GM19238 (cell line): ENCODE measurements at regions not wholly inside any gene's neighbourhood (a gene's known extent, or its start where the extent isn't known, plus 50 kb on each side); places are given as distances from the start of the nearest gene placed in this dataset.

Source experiments
- DNase-seq: peaks from one replicate; pipeline ENCODE4 v3.0.0; 2011; ENCODE audit warnings: low spot score; ENCODE audit not compliant: insufficient read length

DNA sequence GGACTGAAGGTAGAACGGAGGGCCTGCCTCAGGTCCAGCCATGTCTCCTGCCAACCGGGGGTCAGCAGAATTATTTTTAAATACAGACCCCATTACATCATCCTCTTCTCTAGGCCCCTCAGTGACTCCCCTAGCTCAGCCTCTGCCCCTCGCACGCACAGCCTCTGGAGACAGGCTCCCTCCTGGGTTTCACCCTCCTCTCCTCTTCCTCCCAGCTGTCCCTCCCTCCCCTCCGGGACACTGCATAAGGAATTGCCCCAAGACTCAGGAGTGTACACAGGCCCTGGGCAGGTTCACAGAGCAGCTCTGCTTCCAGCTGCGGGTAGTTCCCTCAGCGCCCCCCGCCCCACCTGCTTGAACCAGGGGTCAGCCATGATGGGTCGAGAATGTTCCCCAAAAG is 520.2 kb upstream of the MYT1L start:
- no peak for DNase-seq

DNA sequence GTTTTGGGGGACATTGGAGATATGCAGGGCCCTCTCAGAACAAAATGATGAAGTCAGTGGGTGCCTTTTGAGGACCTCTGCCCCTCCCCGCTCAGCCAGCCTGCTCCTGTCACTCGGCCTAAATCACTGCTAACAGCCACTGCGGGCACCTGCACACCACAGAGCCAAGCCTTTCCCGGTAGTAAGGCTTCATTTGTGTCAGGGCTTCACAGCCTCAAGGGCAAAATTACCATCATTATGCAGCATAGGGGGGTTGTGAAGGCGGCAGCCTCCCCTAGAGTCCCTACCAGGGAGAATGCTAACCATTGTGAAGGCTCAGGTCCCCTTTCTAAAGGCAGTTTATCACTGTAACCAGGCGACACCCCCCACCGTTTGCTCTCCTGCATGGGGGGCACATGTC is 519.8 kb upstream of the MYT1L start:
- no peak for DNase-seq

GRCh38 chr2:2850218-2850755 is 519.2 kb upstream of the MYT1L start:
- no peak for DNase-seq

- no peak for DNase-seq
These were observed 518.6 kb upstream of the MYT1L start for GRCh38 chr2:2849464-2850217.

GRCh38 chr2:2848621-2849333 is 517.7 kb upstream of the MYT1L start:
- DNase-seq, result no peak

- no peak for DNase-seq
These were observed 517.1 kb upstream of the MYT1L start for GRCh38 chr2:2848198-2848597.

DNA sequence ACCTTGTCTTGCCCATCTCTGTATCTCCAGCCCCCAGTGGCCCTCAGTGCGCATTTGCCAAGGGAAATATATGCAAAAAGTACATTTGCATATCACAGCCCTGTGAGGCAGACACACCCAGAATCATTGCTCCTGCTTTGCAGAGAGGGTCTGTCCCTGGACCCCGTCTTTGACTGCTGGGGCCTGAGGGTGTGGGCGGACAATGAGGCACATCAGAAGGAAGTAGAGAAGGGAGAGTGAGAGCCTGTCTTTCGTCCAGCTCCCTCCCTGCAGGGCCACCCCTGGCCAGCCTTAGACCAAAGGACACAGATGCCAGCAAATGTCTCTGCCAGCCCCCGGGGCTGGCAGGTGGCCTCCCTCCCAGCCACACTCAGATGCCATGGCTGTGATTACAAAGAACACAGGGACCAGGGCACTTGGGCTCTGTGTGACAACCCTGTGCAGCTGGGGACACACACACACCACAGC is 516.2 kb upstream of the MYT1L start:
- no peak for DNase-seq

GRCh38 chr2:2846332-2847208 is 515.5 kb upstream of the MYT1L start:
- no peak for DNase-seq

DNA sequence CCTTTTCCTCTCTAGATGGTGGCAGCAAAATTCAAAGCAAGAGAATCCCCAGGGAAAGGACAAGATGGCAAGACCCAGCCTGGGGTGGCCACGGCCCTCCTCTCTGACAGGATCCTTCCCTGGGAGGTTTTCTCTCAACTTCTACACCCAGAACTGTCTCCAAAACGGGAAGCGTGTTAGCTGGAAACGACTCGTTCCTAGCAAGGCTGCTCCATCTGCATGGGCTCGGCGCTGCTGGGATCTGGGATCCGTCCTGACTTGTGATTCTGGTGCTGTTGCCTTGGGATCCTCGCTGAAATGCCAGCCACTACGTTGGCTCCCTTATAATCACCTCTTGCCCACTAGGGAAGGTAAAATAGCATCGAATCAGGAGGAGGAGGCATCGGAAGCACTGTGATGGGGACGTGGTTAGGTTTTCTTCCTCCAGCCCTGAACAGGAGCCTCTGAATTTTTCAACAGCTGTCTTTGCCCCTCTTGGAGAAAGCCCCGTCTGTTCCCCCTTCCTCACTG is 514.8 kb upstream of the MYT1L start:
- DNase-seq, result no peak

DNA sequence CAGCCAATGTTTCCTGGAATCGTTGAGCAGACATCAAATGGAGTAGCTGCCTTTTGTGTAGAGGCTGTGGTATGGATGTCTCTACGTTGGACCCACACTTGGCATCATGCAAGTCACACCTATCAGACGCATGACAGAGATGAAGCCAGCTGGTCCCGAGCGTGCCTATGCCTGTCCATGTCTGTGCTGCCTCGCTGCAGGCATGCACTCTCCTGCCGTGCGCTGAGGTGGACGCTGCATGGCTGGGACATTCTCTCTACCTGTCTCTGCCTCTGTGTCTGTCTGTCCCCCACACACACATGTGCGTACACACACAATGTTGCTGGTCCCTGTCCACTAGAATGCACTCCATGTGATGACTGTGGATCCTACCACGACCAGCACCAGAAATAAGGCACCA is 514.2 kb upstream of the MYT1L start:
- no peak for DNase-seq

DNA sequence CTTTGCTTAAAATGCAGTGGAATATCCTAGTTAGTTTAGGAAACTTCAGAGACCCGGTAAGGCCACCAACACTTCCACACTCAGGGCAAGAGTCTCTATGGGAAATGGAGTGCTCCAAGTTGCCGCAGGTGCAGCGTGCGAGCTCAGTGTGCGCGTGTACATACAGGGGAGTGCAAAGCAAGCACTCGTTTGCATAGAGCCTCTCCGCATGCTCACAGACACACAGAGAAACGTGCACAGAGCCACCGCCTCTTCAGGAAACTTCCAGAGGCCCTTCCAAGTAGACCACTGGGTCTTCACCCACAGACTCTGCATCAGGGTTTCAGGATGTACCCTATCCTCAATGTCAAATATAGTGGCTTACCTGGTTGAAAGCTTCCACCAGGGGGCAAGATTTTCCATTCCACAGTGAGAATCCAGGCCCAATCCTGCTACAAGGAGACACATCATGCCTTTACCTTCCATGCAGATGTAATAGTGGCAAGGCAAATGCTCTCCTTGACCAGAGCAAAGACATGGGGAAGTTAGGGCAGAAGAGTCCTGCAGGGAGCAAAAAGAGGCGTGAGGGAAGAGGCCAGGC is 513.0 kb upstream of the MYT1L start:
- no peak for DNase-seq

- no peak for DNase-seq
These were observed 511.4 kb upstream of the MYT1L start for GRCh38 chr2:2842466-2842865.

- DNase-seq, result no peak
These were observed 509.7 kb upstream of the MYT1L start for GRCh38 chr2:2840681-2841300.

DNA sequence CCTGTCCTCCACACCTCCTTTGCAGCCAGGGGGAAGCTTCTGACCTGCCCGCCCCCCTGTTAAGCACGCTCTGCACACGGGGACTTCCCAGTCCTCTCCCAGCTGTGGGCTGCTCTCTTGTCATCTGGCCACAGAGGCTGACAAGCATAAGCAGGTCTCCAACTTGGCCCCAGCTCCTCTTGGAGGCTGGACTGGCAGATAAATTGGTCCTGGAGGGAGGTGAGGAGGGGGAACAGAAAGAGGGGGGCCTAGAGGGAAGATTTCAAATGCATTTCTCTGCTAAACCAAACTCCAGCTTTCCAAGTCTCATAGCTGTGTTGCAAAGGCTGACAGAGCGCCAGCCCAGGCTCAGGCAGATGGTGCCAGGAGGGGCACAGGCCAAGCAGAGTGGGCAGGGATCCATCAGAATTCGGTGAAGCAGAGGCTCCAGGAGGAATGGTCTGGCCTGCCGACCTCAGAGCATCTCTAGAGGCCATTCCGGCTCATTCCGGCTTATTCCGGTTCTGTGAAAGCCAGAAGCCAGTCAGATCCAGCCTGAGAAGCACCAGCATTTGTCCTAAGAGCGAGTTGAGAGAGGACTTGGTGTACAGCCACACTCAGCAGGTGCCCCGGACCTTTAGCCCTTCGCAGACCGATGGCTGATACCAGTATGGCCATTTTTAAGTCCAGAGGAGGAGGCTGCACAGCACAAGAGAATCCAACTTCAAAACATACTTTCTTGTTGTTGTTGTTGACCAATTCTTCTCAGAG is 508.9 kb upstream of the MYT1L start:
- no peak for DNase-seq

GRCh38 chr2:2839393-2839781 is 508.3 kb upstream of the MYT1L start:
- no peak for DNase-seq

GRCh38 chr2:2838548-2838845 is 507.4 kb upstream of the MYT1L start:
- no peak for DNase-seq

GRCh38 chr2:2837746-2838547 is 506.9 kb upstream of the MYT1L start:
- DNase-seq, result no peak

GRCh38 chr2:2836343-2837070 is 505.4 kb upstream of the MYT1L start:
- DNase-seq, result no peak
